ENCODE measurements at regions not wholly inside any gene's neighbourhood (a gene's known extent, or its start where the extent isn't known, plus 50 kb on each side); places are given as distances from the start of the nearest gene placed in this dataset.

- Histone ChIP-seq H4K91ac (ENCODE audit: low read depth, low read length) (peak overlapping the region; percentile 90), H3K14ac (ENCODE audit: low read length) (no peak overlapping the region), H2AFZ (ENCODE audit: insufficient read depth, low read length, poor library complexity) (no peak overlapping the region), H2BK5ac (ENCODE audit: low read depth, low read length, poor library complexity) (peak overlapping the region; percentile 32), H3K79me1 (ENCODE audit: low read length) (peaks cover 18% of the 10 kb centered on the region), H3K4me1 (ENCODE audit: control insufficient read depth in 1 of 2, insufficient read depth in 2 of 2, low read length in 2 of 2) (peaks cover 18 to 24% of the 10 kb centered on the region in 2 experiments), H3K4me3 (ENCODE audit: low read depth, low read length) (no peak overlapping the region), H2AK5ac (ENCODE audit: low read length) (no peak overlapping the region), H3K9me3 (ENCODE audit: insufficient read depth, low read depth, low read length) (no peaks in the 10 kb centered on the region), H3K79me2 (ENCODE audit: control insufficient read depth, insufficient read depth, low read length, poor library complexity) (no peaks in the 10 kb centered on the region), H2BK120ac (ENCODE audit: insufficient read depth, low read length, poor library complexity) (peak overlapping the region; percentile 6), H3K9ac (ENCODE audit: low read length) (no peak overlapping the region), H3K4me2 (ENCODE audit: low read length) (peak overlapping the region; percentile 6), H3K27me3 (ENCODE audit: insufficient read depth, low read length) (no peaks in the 10 kb centered on the region), H3K18ac (ENCODE audit: low read length) (peak overlapping the region; percentile 31), H3K23ac (ENCODE audit: low read length) (no peak overlapping the region), H3K4ac (ENCODE audit: low read depth, low read length) (no peak overlapping the region), H3K27ac (ENCODE audit: low read depth, low read length) (peak overlapping the region; percentile 73), H4K8ac (ENCODE audit: low read depth, low read length) (no peak overlapping the region), H3K36me3 (ENCODE audit: control insufficient read depth in 1 of 2, insufficient read depth in 2 of 2, low read length in 2 of 2) (no peaks in the 10 kb centered on the region), H2BK12ac (ENCODE audit: low read length) (no peak overlapping the region), H4K12ac (ENCODE audit: low read depth, low read length) (no peak overlapping the region)
- peak in 1 of 2 donors; percentile 0 for DNase-seq
- no CpG with 5 or more reads among the region's 12 CpGs for WGBS (ENCODE audit: extremely low coverage, insufficient coverage, insufficient read length)
Measured at GRCh38 chr9:107176436-107177151, 106.5 kb upstream of the RAD23B start.

- Histone ChIP-seq H4K91ac (ENCODE audit: low read depth, low read length) (peak overlapping the region; percentile 76), H3K9ac (ENCODE audit: low read length) (no peak overlapping the region), H4K8ac (ENCODE audit: low read depth, low read length) (no peak overlapping the region), H3K79me2 (ENCODE audit: control insufficient read depth, insufficient read depth, low read length, poor library complexity) (no peaks in the 10 kb centered on the region), H3K36me3 (ENCODE audit: control insufficient read depth in 1 of 2, insufficient read depth in 2 of 2, low read length in 2 of 2) (no peaks in the 10 kb centered on the region), H2BK5ac (ENCODE audit: low read depth, low read length, poor library complexity) (peak overlapping the region; percentile 62), H3K27ac (ENCODE audit: low read depth, low read length) (peak overlapping the region; percentile 14), H3K4ac (ENCODE audit: low read depth, low read length) (no peak overlapping the region), H3K4me1 (ENCODE audit: control insufficient read depth in 1 of 2, insufficient read depth in 2 of 2, low read length in 2 of 2) (peaks cover 18 to 24% of the 10 kb centered on the region in 2 experiments), H4K12ac (ENCODE audit: low read depth, low read length) (no peak overlapping the region), H2BK12ac (ENCODE audit: low read length) (peak overlapping the region; percentile 64), H2AK5ac (ENCODE audit: low read length) (no peak overlapping the region), H2BK120ac (ENCODE audit: insufficient read depth, low read length, poor library complexity) (peak overlapping the region; percentile 41), H2AFZ (ENCODE audit: insufficient read depth, low read length, poor library complexity) (no peak overlapping the region), H3K14ac (ENCODE audit: low read length) (peak overlapping the region; percentile 22), H3K4me3 (ENCODE audit: low read depth, low read length) (no peak overlapping the region), H3K23ac (ENCODE audit: low read length) (no peak overlapping the region), H3K9me3 (ENCODE audit: insufficient read depth, low read depth, low read length) (peaks cover 4% of the 10 kb centered on the region), H3K79me1 (ENCODE audit: low read length) (peaks cover 18% of the 10 kb centered on the region), H3K4me2 (ENCODE audit: low read length) (no peak overlapping the region), H3K18ac (ENCODE audit: low read length) (no peak overlapping the region), H3K27me3 (ENCODE audit: insufficient read depth, low read length) (no peaks in the 10 kb centered on the region)
- no CpG with 5 or more reads among the region's 7 CpGs for WGBS (ENCODE audit: extremely low coverage, insufficient coverage, insufficient read length)
- no peak for DNase-seq
Measured at GRCh38 chr9:107177243-107177839, 105.7 kb upstream of the RAD23B start.

GRCh38 chr9:107177857-107178256 is 105.2 kb upstream of the RAD23B start:
- no peak overlapping the region for H3K14ac ChIP-seq (ENCODE audit: low read length)
- H4K91ac ChIP-seq (ENCODE audit: low read depth, low read length) = no peak overlapping the region
- no peak overlapping the region for H3K4me3 ChIP-seq (ENCODE audit: low read depth, low read length)
- H3K36me3 ChIP-seq (ENCODE audit: control insufficient read depth in 1 of 2, insufficient read depth in 2 of 2, low read length in 2 of 2) = no peaks in the 10 kb centered on the region
- no peak overlapping the region for H3K4ac ChIP-seq (ENCODE audit: low read depth, low read length)
- H3K79me1 ChIP-seq (ENCODE audit: low read length) = peaks cover 18% of the 10 kb centered on the region
- H4K12ac ChIP-seq (ENCODE audit: low read depth, low read length) = no peak overlapping the region
- H2BK12ac ChIP-seq (ENCODE audit: low read length) = no peak overlapping the region
- H3K4me2 ChIP-seq (ENCODE audit: low read length) = no peak overlapping the region
- H3K23ac ChIP-seq (ENCODE audit: low read length) = no peak overlapping the region
- H2AFZ ChIP-seq (ENCODE audit: insufficient read depth, low read length, poor library complexity) = no peak overlapping the region
- no peak overlapping the region for H2BK120ac ChIP-seq (ENCODE audit: insufficient read depth, low read length, poor library complexity)
- no peaks in the 10 kb centered on the region for H3K79me2 ChIP-seq (ENCODE audit: control insufficient read depth, insufficient read depth, low read length, poor library complexity)
- H3K9me3 ChIP-seq (ENCODE audit: insufficient read depth, low read depth, low read length) = peaks cover 4% of the 10 kb centered on the region
- H4K8ac ChIP-seq (ENCODE audit: low read depth, low read length) = no peak overlapping the region
- H2AK5ac ChIP-seq (ENCODE audit: low read length) = no peak overlapping the region
- H3K27me3 ChIP-seq (ENCODE audit: insufficient read depth, low read length) = no peaks in the 10 kb centered on the region
- no CpG with 5 or more reads among the region's 5 CpGs for WGBS (ENCODE audit: extremely low coverage, insufficient coverage, insufficient read length)
- peak in 1 of 2 donors; percentile 5 for DNase-seq
- no peak overlapping the region for H3K27ac ChIP-seq (ENCODE audit: low read depth, low read length)
- no peak overlapping the region for H2BK5ac ChIP-seq (ENCODE audit: low read depth, low read length, poor library complexity)
- no peak overlapping the region for H3K9ac ChIP-seq (ENCODE audit: low read length)
- H3K18ac ChIP-seq (ENCODE audit: low read length) = no peak overlapping the region
- peaks cover 18 to 24% of the 10 kb centered on the region in 2 experiments for H3K4me1 ChIP-seq (ENCODE audit: control insufficient read depth in 1 of 2, insufficient read depth in 2 of 2, low read length in 2 of 2)

GRCh38 chr9:107178293-107178692 is 104.8 kb upstream of the RAD23B start:
- H3K79me1 ChIP-seq (ENCODE audit: low read length) = peaks cover 18% of the 10 kb centered on the region
- peak in 1 of 2 donors; percentile 44 for DNase-seq
- H3K18ac ChIP-seq (ENCODE audit: low read length) = no peak overlapping the region
- H2BK12ac ChIP-seq (ENCODE audit: low read length) = no peak overlapping the region
- H3K23ac ChIP-seq (ENCODE audit: low read length) = no peak overlapping the region
- no peak overlapping the region for H4K91ac ChIP-seq (ENCODE audit: low read depth, low read length)
- no peak overlapping the region for H3K4me3 ChIP-seq (ENCODE audit: low read depth, low read length)
- H3K4ac ChIP-seq (ENCODE audit: low read depth, low read length) = no peak overlapping the region
- no peak overlapping the region for H2AK5ac ChIP-seq (ENCODE audit: low read length)
- H2BK120ac ChIP-seq (ENCODE audit: insufficient read depth, low read length, poor library complexity) = no peak overlapping the region
- H3K79me2 ChIP-seq (ENCODE audit: control insufficient read depth, insufficient read depth, low read length, poor library complexity) = no peaks in the 10 kb centered on the region
- H4K8ac ChIP-seq (ENCODE audit: low read depth, low read length) = no peak overlapping the region
- peaks cover 18 to 24% of the 10 kb centered on the region in 2 experiments for H3K4me1 ChIP-seq (ENCODE audit: control insufficient read depth in 1 of 2, insufficient read depth in 2 of 2, low read length in 2 of 2)
- no peak overlapping the region for H3K27ac ChIP-seq (ENCODE audit: low read depth, low read length)
- no peaks in the 10 kb centered on the region for H3K36me3 ChIP-seq (ENCODE audit: control insufficient read depth in 1 of 2, insufficient read depth in 2 of 2, low read length in 2 of 2)
- no peaks in the 10 kb centered on the region for H3K27me3 ChIP-seq (ENCODE audit: insufficient read depth, low read length)
- no CpG with 5 or more reads among the region's 3 CpGs for WGBS (ENCODE audit: extremely low coverage, insufficient coverage, insufficient read length)
- H3K9ac ChIP-seq (ENCODE audit: low read length) = no peak overlapping the region
- H2AFZ ChIP-seq (ENCODE audit: insufficient read depth, low read length, poor library complexity) = no peak overlapping the region
- H3K4me2 ChIP-seq (ENCODE audit: low read length) = no peak overlapping the region
- H4K12ac ChIP-seq (ENCODE audit: low read depth, low read length) = no peak overlapping the region
- no peak overlapping the region for H2BK5ac ChIP-seq (ENCODE audit: low read depth, low read length, poor library complexity)
- peaks cover 4% of the 10 kb centered on the region for H3K9me3 ChIP-seq (ENCODE audit: insufficient read depth, low read depth, low read length)
- no peak overlapping the region for H3K14ac ChIP-seq (ENCODE audit: low read length)
